KMS-11 (cell line): ENCODE measurements at regions not wholly inside any gene's neighbourhood (a gene's known extent, or its start where the extent isn't known, plus 50 kb on each side); places are given as distances from the start of the nearest gene placed in this dataset.

Experiments used
- H2AFZ ChIP-seq: fragments of 200-600 bp; sonication (generic); 2 replicates; pipeline ENCODE4 v1.6.1; 2016; ENCODE audit warnings: antibody characterized with exemption, mixed run types, low read depth
- H3K27ac ChIP-seq: fragments of 200-600 bp; sonication (generic); 2 replicates; pipeline ENCODE4 v1.6.1; 2016; ENCODE audit warnings: mild to moderate bottlenecking, mixed run types
- H3K27me3 ChIP-seq: fragments of 200-600 bp; sonication (generic); 2 replicates; pipeline ENCODE4 v1.6.1; 2017; ENCODE audit warnings: mild to moderate bottlenecking, low read depth, mixed run types, moderate library complexity; ENCODE audit not compliant: insufficient read depth
- H3K36me3 ChIP-seq: fragments of 200-600 bp; sonication (generic); 2 replicates; pipeline ENCODE4 v1.6.1; 2017; ENCODE audit warnings: mild to moderate bottlenecking, mixed run types; ENCODE audit not compliant: insufficient read depth
- H3K4me1 ChIP-seq: fragments of 200-600 bp; sonication (generic); 2 replicates; pipeline ENCODE4 v1.6.1; 2016; ENCODE audit warnings: mild to moderate bottlenecking, low read depth, mixed run types; ENCODE audit not compliant: poor library complexity, severe bottlenecking
- H3K4me2 ChIP-seq: fragments of 200-600 bp; sonication (generic); 2 replicates; pipeline ENCODE4 v1.7.0; 2016; ENCODE audit warnings: mild to moderate bottlenecking, mixed run types
- H3K4me3 ChIP-seq: fragments of 200-600 bp; sonication (generic); IDR thresholded peaks from 2 replicates; pipeline ENCODE4 v1.6.1; 2017; ENCODE audit warnings: low read depth, low read length, mixed read lengths; ENCODE audit not compliant: insufficient read depth
- H3K79me2 ChIP-seq: fragments of 200-600 bp; sonication (generic); 2 replicates; pipeline ENCODE4 v1.6.1; 2016; ENCODE audit warnings: low read depth, mixed run types; ENCODE audit not compliant: insufficient read depth
- H3K9ac ChIP-seq: fragments of 200-600 bp; sonication (generic); 2 replicates; pipeline ENCODE4 v1.6.1; 2016; ENCODE audit warnings: mild to moderate bottlenecking, mixed run types
- H4K20me1 ChIP-seq: fragments of 200-600 bp; sonication (generic); 2 replicates; pipeline ENCODE4 v1.6.1; 2016; ENCODE audit warnings: mild to moderate bottlenecking, mixed run types; ENCODE audit not compliant: insufficient read depth
- CTCF ChIP-seq: fragments of 200-600 bp; sonication (generic); conservative IDR thresholded peaks from 2 replicates; pipeline ENCODE4 v1.6.1; 2017; ENCODE audit warnings: low read depth, mild to moderate bottlenecking, antibody characterized with exemption, low read length, moderate library complexity, mixed read lengths

- Histone ChIP-seq H3K4me3 (no peak overlapping the region), H4K20me1 (no peaks in the 10 kb centered on the region), H3K4me1 (peaks cover 16% of the 10 kb centered on the region), H3K9ac (no peak overlapping the region), H3K36me3 (no peaks in the 10 kb centered on the region), H3K4me2 (no peak overlapping the region), H3K27me3 (no peaks in the 10 kb centered on the region), H3K79me2 (no peaks in the 10 kb centered on the region), H2AFZ (no peak overlapping the region), H3K27ac (no peak overlapping the region)
- no peak for TF ChIP-seq CTCF
These were observed 215.8 kb upstream of the RASGEF1B start for GRCh38 chr4:81687471-81687870.

GRCh38 chr4:81685104-81685503 lies 213.4 kb upstream of the RASGEF1B start:
- Histone ChIP-seq H2AFZ (no peak overlapping the region), H3K9ac (no peak overlapping the region), H3K4me2 (no peak overlapping the region), H3K4me1 (peaks cover 16% of the 10 kb centered on the region), H3K36me3 (no peaks in the 10 kb centered on the region), H4K20me1 (no peaks in the 10 kb centered on the region), H3K4me3 (no peak overlapping the region), H3K27ac (no peak overlapping the region), H3K79me2 (no peaks in the 10 kb centered on the region), H3K27me3 (no peaks in the 10 kb centered on the region)
- no peak for TF ChIP-seq CTCF

GRCh38 chr4:81684352-81684751 lies 212.6 kb upstream of the RASGEF1B start:
- Histone ChIP-seq H4K20me1 (no peaks in the 10 kb centered on the region), H3K4me1 (peaks cover 16% of the 10 kb centered on the region), H3K27me3 (no peaks in the 10 kb centered on the region), H3K9ac (no peak overlapping the region), H2AFZ (no peak overlapping the region), H3K4me3 (no peak overlapping the region), H3K79me2 (no peaks in the 10 kb centered on the region), H3K36me3 (no peaks in the 10 kb centered on the region), H3K4me2 (no peak overlapping the region), H3K27ac (no peak overlapping the region)
- no peak for TF ChIP-seq CTCF

- H3K4me2 ChIP-seq: no peak overlapping the region
- H4K20me1 ChIP-seq: no peaks in the 10 kb centered on the region
- no peaks in the 10 kb centered on the region for H3K36me3 ChIP-seq
- H3K4me1 ChIP-seq: peaks cover 13% of the 10 kb centered on the region
- H3K4me3 ChIP-seq: no peak overlapping the region
- H3K27ac ChIP-seq: no peak overlapping the region
- TF ChIP-seq CTCF: no peak
- no peak overlapping the region for H2AFZ ChIP-seq
- H3K27me3 ChIP-seq: no peaks in the 10 kb centered on the region
- no peak overlapping the region for H3K9ac ChIP-seq
- no peaks in the 10 kb centered on the region for H3K79me2 ChIP-seq
These were observed 210.8 kb upstream of the RASGEF1B start for GRCh38 chr4:81682492-81682891.
